ENCODE measurements at regions not wholly inside any gene's neighbourhood (a gene's known extent, or its start where the extent isn't known, plus 50 kb on each side); places are given as distances from the start of the nearest gene placed in this dataset.

DNA sequence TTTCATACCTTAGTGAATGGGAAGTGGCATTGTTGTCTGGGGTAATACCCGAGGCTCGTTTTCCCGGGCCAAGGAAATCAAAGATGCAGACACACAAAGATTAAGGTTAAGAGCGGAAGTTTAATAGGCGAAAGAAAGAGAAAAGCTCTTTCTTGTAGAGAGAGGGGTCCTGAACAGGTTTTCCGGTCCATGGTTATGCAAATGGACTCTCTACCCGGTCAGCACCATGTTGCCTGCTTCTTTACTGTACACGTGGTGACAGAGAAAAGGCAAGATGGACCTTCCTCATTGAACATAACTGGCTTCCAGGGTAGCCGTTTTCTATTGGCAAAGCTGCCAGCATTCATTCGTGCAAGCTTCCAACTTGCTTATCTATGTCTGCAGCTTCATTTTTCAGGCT lies 2063.5 kb downstream of the SUCLG1 start:
- intact Hi-C loops (cut with DNase I), result no loop called here
- Histone ChIP-seq H3K4me1 (no peaks in the 10 kb centered on the region), H3K27ac (no peak overlapping the region), H3K9me3 (no peaks in the 10 kb centered on the region), H3K27me3 (no peaks in the 10 kb centered on the region), H3K36me3 (no peaks in the 10 kb centered on the region), H3K4me3 (no peak overlapping the region)
- TF ChIP-seq, protein P1, sequence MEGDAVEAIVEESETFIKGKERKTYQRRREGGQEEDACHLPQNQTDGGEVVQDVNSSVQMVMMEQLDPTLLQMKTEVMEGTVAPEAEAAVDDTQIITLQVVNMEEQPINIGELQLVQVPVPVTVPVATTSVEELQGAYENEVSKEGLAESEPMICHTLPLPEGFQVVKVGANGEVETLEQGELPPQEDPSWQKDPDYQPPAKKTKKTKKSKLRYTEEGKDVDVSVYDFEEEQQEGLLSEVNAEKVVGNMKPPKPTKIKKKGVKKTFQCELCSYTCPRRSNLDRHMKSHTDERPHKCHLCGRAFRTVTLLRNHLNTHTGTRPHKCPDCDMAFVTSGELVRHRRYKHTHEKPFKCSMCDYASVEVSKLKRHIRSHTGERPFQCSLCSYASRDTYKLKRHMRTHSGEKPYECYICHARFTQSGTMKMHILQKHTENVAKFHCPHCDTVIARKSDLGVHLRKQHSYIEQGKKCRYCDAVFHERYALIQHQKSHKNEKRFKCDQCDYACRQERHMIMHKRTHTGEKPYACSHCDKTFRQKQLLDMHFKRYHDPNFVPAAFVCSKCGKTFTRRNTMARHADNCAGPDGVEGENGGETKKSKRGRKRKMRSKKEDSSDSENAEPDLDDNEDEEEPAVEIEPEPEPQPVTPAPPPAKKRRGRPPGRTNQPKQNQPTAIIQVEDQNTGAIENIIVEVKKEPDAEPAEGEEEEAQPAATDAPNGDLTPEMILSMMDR (IDR thresholded peaks at IDR 0.05), result no peak
- DNase-seq, result no peak
- ATAC-seq, result no peak
- WGBS, 2 donors, result 65 to 70% methylated on average over 10 of the region's 10 CpGs
- FAIRE-seq, result no peak

DNA sequence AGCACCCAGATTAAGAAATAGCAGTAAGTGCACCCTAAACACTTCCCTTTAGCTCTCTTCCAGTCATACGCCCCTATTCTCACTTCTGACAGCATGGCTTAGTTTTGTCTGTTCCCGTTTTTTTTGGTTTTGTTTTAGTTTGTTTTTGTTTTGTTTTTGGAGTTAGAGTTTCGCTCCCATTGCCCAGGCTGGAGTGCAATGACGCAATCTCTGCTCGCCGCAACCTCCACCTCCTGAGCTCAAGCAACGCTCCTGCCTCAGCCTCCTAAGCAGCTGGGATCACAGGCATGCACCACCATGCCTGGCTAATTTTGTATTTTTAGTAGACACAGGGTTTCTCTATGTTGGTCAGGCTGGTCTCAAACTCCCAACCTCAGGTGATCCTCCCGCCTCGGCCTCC lies 2067.7 kb downstream of the SUCLG1 start:
- no peak for FAIRE-seq
- no peaks in the 10 kb centered on the region for H3K36me3 ChIP-seq

DNA sequence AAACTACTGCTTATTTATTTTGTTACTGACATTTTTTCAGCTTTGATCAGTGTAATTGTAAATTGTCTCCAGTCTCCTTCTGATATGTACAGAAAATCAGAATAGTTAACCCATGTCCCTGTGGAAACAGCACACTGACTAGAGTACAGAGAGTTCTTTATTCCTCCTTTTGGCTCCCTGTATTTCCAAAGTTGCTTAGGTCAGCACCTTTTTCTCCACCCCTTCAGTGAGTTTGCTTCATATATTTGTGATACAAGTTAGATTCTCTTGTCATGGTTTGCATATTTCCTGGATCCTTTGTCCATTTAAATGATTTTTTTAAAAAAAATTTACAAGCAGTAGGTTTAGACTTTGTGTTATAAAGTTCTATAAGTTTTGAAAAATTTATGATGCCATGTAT lies 2051.1 kb upstream of the LRRTM1 start:
- Histone ChIP-seq H3K9me3 (no peaks in the 10 kb centered on the region), H3K4me1 (no peaks in the 10 kb centered on the region), H3K36me3 (no peaks in the 10 kb centered on the region), H3K27ac (no peak overlapping the region), H3K27me3 (no peaks in the 10 kb centered on the region), H3K4me3 (no peak overlapping the region)
- no peak for DNase-seq
- TF ChIP-seq, protein P1 (IDR thresholded peaks at IDR 0.05), result no peak
- no peak for ATAC-seq
- no peak for FAIRE-seq
- intact Hi-C loops (cut with DNase I), result no loop called here

More for the DNA sequence above, 2067.7 kb downstream of the SUCLG1 start:
- 88 to 90% methylated on average over 9 of the region's 9 CpGs for WGBS, 2 donors
- no peak overlapping the region for H3K27ac ChIP-seq
- no peak overlapping the region for H3K4me3 ChIP-seq
- no peaks in the 10 kb centered on the region for H3K4me1 ChIP-seq
- H3K27me3 ChIP-seq, result no peaks in the 10 kb centered on the region
- no peaks in the 10 kb centered on the region for H3K9me3 ChIP-seq
- ATAC-seq (no peak), DNase-seq (no peak)
- TF ChIP-seq, protein P1 (IDR thresholded peaks at IDR 0.05), result no peak
- intact Hi-C loops (cut with DNase I), result no loop called here

DNA sequence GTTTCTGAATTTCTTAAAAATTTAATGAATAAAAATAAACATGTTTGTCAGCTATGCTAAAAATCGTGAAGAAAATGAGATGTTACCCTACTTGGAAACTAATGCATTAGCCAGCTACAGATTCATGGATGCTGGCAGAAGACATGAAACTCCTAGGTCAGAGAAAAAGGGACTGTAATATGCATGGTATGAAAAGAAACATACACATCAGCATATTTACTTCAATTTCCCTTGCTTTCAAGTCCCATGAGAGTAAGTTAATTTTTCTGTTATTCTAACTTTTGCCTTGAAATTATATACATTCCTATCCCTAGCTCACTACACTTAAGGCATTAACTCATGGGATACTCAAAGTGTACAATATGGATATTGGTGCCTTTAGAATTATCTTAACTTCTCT lies 2041.4 kb upstream of the LRRTM1 start:
- no peaks in the 10 kb centered on the region for H3K9me3 ChIP-seq
- DNase-seq (no peak), FAIRE-seq (no peak), ATAC-seq (no peak)
- H3K27ac ChIP-seq, result no peak overlapping the region
- WGBS, 2 donors, result 71 to 85% methylated on average over 1 of the region's 1 CpG
- H3K36me3 ChIP-seq, result no peaks in the 10 kb centered on the region
- no peak overlapping the region for H3K4me3 ChIP-seq
- no peaks in the 10 kb centered on the region for H3K4me1 ChIP-seq
- no peaks in the 10 kb centered on the region for H3K27me3 ChIP-seq
- intact Hi-C loops (cut with DNase I), result no loop called here
- TF ChIP-seq, protein P1 (IDR thresholded peaks at IDR 0.05), result no peak

DNA sequence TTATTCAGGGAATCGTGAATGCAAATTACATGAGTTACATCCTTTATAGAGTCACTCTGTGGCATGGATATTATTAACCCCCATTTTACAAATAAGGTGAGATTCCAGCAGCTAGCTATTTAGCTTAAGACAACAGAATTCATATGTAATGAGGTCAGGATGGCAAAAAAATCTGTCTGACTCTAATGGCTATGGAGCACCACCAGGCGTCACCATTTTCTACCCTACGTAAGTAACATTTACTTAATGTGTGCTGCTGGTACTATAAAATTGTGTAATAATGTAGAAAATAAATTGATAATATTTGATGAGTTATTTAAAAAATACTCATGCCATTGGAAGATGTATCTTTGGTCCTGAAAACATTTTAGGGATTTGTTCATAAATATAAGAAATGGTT lies 2040.1 kb upstream of the LRRTM1 start:
- Histone ChIP-seq H3K27me3 (no peaks in the 10 kb centered on the region), H3K36me3 (no peaks in the 10 kb centered on the region), H3K27ac (no peak overlapping the region), H3K4me1 (no peaks in the 10 kb centered on the region), H3K4me3 (no peak overlapping the region), H3K9me3 (no peaks in the 10 kb centered on the region)
- no peak for DNase-seq
- TF ChIP-seq, protein P1 (IDR thresholded peaks at IDR 0.05), result no peak
- intact Hi-C loops (cut with DNase I), result no loop called here
- ATAC-seq, result no peak
- no peak for FAIRE-seq
- 88 to 90% methylated on average over 3 of the region's 3 CpGs for WGBS, 2 donors

Data from pancreas (tissue), 10 donors.